HCT116 (cell line): ENCODE measurements at regions not wholly inside any gene's neighbourhood (a gene's known extent, or its start where the extent isn't known, plus 50 kb on each side); places are given as distances from the start of the nearest gene placed in this dataset.

Source experiments
- ATAC-seq: fragments of 200-7000 bp; cut with Tn5 transposase; 2 replicates; pipeline ENCODE4 v1.9.1; 2020; ENCODE audit warnings: mild to moderate bottlenecking, moderate library complexity
- BruUV-seq: library from RNA; stranded (reverse); fragments of 400-500 nt; replicated peaks from 2 replicates; lab custom pipeline; 2021; lab: Mats Ljungman, UMichigan
- CTCF ChIA-PET: fragments of 300-600 bp; sonication (Branson Sonifier 250); formaldehyde crosslinking; loops from one replicate; lab custom pipeline; 2021; ENCODE audit warnings: antibody characterized with exemption; lab: Charles Lee
- POLR2A ChIA-PET: fragments of 300-600, 350-600 bp; sonication (Branson Sonifier 250); formaldehyde crosslinking; loops from one replicate; lab custom pipeline; 2021; ENCODE audit warnings: antibody characterized with exemption; lab: Charles Lee
- RAD21 ChIA-PET, 2 experiments: fragments of 300-600 bp; sonication (Branson Sonifier 250); formaldehyde crosslinking; loops; one replicate each; lab custom pipeline; 2023; ENCODE audit warnings: low total read pairs in 2 of 2; ENCODE audit not compliant: uncharacterized antibody in 2 of 2, unreplicated experiment in 2 of 2, low non-redundant PET in 1 of 2; lab: Charles Lee
- DNase-seq: peaks from one replicate; pipeline ENCODE4 v3.0.0-alpha.2; 2010; ENCODE audit warnings: low read depth, low spot score
- H2AFZ ChIP-seq: fragments of 200-600 bp; shearing (Covaris generic), sonication (generic); 2 replicates; pipeline ENCODE4 v1.6.1; 2017; ENCODE audit warnings: low read depth, mixed run types, mixed read lengths, antibody characterized with exemption, low read length; ENCODE audit not compliant: poor library complexity, severe bottlenecking
- H3K27ac ChIP-seq: 2 replicates; pipeline ENCODE4 v1.5.1; 2012; ENCODE audit warnings: low read depth, low read length
- H3K27me3 ChIP-seq: fragments of 200-600 bp; sonication (generic); 2 replicates; pipeline ENCODE4 v1.6.1; 2016; ENCODE audit warnings: mixed run types, low read length, mixed read lengths; ENCODE audit not compliant: insufficient read depth
- H3K36me3 ChIP-seq, 2 experiments: fragments of 200-500 bp in 1 of 2; fragments of 200-600 bp in 1 of 2; sonication (Bioruptor generic) in 1 of 2; sonication (generic) in 1 of 2; 2 replicates each; pipeline versions ENCODE4 v1.5.1 to v1.6.1; 2014 to 2016; ENCODE audit warnings: low read length in 2 of 2, inconsistent platforms in 1 of 2, mixed read lengths in 1 of 2, mixed run types in 1 of 2; ENCODE audit not compliant: insufficient read depth in 2 of 2, control insufficient read depth in 1 of 2
- H3K4me1 ChIP-seq, 2 experiments: fragments of 200-600 bp in 1 of 2; sonication (generic) in 1 of 2; 2 replicates each; pipeline versions ENCODE4 v1.5.1 to v1.6.1; 2012 to 2017; ENCODE audit warnings: low read length in 2 of 2, inconsistent platforms in 1 of 2, mild to moderate bottlenecking in 1 of 2, mixed read lengths in 1 of 2, mixed run types in 1 of 2, moderate library complexity in 1 of 2; ENCODE audit not compliant: insufficient read depth in 2 of 2, control insufficient read depth in 1 of 2
- H3K4me2 ChIP-seq: fragments of 200-600 bp; sonication (generic); 2 replicates; pipeline ENCODE4 v1.6.1; 2017; ENCODE audit warnings: mixed run types, low read length, mixed read lengths
- H3K4me3 ChIP-seq, 2 experiments: fragments of 200-600 bp in 1 of 2; sonication (generic) in 1 of 2; replicated peaks in 1 of 2; 2 replicates each; pipeline ENCODE4 v1.5.1; 2011 to 2016; ENCODE audit warnings: low read length in 2 of 2, control low read depth in 1 of 2, low read depth in 1 of 2, mild to moderate bottlenecking in 1 of 2, mixed read lengths in 1 of 2, mixed run types in 1 of 2
- H3K79me2 ChIP-seq: fragments of 200-600 bp; sonication (generic); 2 replicates; pipeline ENCODE4 v1.6.1; 2017; ENCODE audit warnings: mild to moderate bottlenecking, mixed run types, low read length, moderate library complexity, mixed read lengths; ENCODE audit not compliant: insufficient read depth
- H3K9ac ChIP-seq: fragments of 200-600 bp; sonication (generic); 2 replicates; pipeline ENCODE4 v1.6.1; 2016; ENCODE audit warnings: low read length, mixed read lengths
- H3K9me2 ChIP-seq: fragments of 200-600 bp; sonication (generic), shearing (Covaris generic); 2 replicates; pipeline ENCODE4 v1.6.1; 2017; ENCODE audit warnings: mixed run types, mild to moderate bottlenecking, moderate library complexity; ENCODE audit not compliant: insufficient read depth
- H3K9me3 ChIP-seq, 2 experiments: fragments of 200-500 bp in 1 of 2; fragments of 200-600 bp in 1 of 2; sonication (Bioruptor generic) in 1 of 2; sonication (generic) in 1 of 2; 2 replicates each; pipeline ENCODE4 v1.6.1; 2014 to 2017; ENCODE audit warnings: low read length in 2 of 2, mixed read lengths in 2 of 2, inconsistent platforms in 1 of 2, low read depth in 1 of 2, mild to moderate bottlenecking in 1 of 2, mixed run types in 1 of 2, moderate library complexity in 1 of 2; ENCODE audit not compliant: control insufficient read depth in 1 of 2, insufficient read depth in 1 of 2
- H4K20me1 ChIP-seq: fragments of 200-600 bp; sonication (generic), shearing (Covaris generic); 2 replicates; pipeline ENCODE4 v1.6.1; 2017; ENCODE audit warnings: mixed run types, mild to moderate bottlenecking, moderate library complexity; ENCODE audit not compliant: insufficient read depth
- EZH2phosphoT487 ChIP-seq: fragments of 200-600 bp; IDR thresholded peaks from 2 replicates; pipeline ENCODE4 v1.6.1; 2018; ENCODE audit warnings: antibody characterized with exemption, borderline replicate concordance
- FOSL1 ChIP-seq: IDR thresholded peaks from 2 replicates; pipeline ENCODE4 v1.6.1; 2012; ENCODE audit warnings: low read depth
- POLR2A ChIP-seq: IDR thresholded peaks from 2 replicates; pipeline ENCODE4 v1.7.0; 2011; ENCODE audit warnings: borderline replicate concordance; ENCODE audit not compliant: insufficient read depth, insufficient read length; ENCODE audit errors: extremely low read depth
- RAD21 ChIP-seq: IDR thresholded peaks from 2 replicates; pipeline ENCODE4 v1.6.1; 2012; ENCODE audit warnings: low read depth, mild to moderate bottlenecking
- SIN3A ChIP-seq: IDR thresholded peaks from 2 replicates; pipeline ENCODE4 v1.6.1; 2012; ENCODE audit warnings: low read depth
- YY1 ChIP-seq: IDR thresholded peaks from 2 replicates; pipeline ENCODE4 v1.6.1; 2011; ENCODE audit warnings: low read length, low read depth, moderate library complexity, mild to moderate bottlenecking; ENCODE audit not compliant: insufficient replicate concordance; ENCODE audit errors: extremely low read depth
- ZFX ChIP-seq: fragments of 450-650 bp; IDR thresholded peaks from 2 replicates; pipeline ENCODE4 v1.6.1; 2017
- intact Hi-C: fragments of 100-400 bp; cut with micrococcal nuclease; formaldehyde crosslinking; loops from 2 replicates; pipeline ENCODE4 v1.10.0; 2022
- TF ChIP-seq, protein P1 (sequence below): IDR thresholded peaks from 2 replicates; pipeline ENCODE4 v1.6.1; 2012; ENCODE audit warnings: low read depth

DNA sequence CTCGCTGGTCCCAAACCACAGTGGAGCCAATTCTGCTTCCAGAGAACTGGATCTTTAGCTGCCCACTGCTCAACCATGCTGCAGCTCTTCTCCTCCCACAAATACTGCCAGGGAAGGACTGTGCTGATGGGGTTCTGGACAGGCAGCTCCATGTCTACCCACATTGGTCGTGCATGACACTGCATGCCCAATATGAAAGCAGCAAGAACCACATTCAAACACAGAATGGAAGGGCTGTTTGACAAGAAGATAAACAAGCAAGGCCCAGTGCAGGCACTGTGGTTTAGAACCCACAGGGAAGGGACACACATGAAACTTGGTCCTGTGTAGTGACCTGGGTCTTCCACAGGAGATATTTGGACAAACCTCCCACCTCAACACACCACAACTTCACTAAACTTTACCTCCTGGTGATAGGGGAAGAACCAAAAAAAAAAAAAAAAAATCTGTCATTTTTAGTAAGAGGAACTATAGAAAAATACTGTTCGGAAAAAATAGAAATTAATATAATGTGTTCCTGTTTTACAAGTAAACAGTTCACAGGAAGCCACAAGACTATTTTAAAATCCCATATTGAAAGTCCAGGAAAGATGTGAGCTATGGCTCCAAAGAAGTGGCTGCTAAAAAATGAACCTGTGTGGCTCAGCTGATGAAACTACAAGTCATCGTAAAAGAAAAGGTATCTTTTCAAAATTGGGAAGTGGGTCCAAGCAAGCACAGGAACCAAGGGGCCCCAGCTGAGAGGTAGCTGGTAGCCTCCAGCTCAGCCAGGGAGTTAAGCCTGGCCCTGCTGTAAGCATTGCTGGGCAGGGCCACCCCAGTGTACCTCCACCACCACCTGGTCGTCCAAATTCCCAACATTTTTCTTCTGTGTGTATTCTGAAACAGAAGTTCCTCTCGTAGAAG lies 77.7 kb upstream of the ACAN start (continued):
- TF ChIP-seq YY1, result no peak
- TF ChIP-seq SIN3A, result no peak
- TF ChIP-seq ZFX, result no peak
- no peak for TF ChIP-seq RAD21
- TF ChIP-seq EZH2phosphoT487, result no peak
- no peak for TF ChIP-seq POLR2A
- no peak for TF ChIP-seq FOSL1

DNA sequence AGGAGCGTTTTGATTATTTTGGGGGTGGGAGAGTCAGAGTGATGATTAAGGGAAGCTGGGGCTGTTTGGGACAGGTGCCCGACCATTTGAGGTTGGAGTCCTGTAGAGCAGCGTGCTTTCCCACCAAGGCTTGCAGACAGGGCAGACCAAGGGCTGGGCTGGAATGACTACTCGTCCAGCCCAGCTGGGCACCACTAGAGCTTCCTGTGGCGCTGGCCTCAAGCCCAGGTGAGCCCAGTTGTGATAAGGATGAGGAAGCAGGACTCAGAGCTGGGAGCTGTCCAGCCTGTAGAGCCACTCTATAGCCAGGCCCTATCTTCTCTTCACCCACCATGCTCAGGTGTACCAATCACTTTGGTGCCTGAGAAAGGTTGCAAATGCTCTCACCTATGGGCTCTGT lies 75.8 kb upstream of the ACAN start:
- Histone ChIP-seq H3K4me1 (no peaks in the 10 kb centered on the region), H3K27ac (no peak overlapping the region), H3K9me3 (no peaks in the 10 kb centered on the region), H4K20me1 (no peaks in the 10 kb centered on the region), H3K9me2 (no peaks in the 10 kb centered on the region), H3K9ac (no peak overlapping the region), H3K27me3 (peaks cover 32% of the 10 kb centered on the region), H3K4me2 (no peak overlapping the region), H2AFZ (no peak overlapping the region), H3K79me2 (no peaks in the 10 kb centered on the region), H3K4me3 (no peak overlapping the region), H3K36me3 (no peaks in the 10 kb centered on the region)
- POLR2A ChIA-PET, result no interaction called here
- BruUV-seq, result no TSS peak
- RAD21 ChIA-PET, result no interaction called here
- CTCF ChIA-PET, result no interaction called here
- ATAC-seq, result peak; percentile 46; the same call in 1 of the 2 replicates
- TF ChIP-seq, protein P1, sequence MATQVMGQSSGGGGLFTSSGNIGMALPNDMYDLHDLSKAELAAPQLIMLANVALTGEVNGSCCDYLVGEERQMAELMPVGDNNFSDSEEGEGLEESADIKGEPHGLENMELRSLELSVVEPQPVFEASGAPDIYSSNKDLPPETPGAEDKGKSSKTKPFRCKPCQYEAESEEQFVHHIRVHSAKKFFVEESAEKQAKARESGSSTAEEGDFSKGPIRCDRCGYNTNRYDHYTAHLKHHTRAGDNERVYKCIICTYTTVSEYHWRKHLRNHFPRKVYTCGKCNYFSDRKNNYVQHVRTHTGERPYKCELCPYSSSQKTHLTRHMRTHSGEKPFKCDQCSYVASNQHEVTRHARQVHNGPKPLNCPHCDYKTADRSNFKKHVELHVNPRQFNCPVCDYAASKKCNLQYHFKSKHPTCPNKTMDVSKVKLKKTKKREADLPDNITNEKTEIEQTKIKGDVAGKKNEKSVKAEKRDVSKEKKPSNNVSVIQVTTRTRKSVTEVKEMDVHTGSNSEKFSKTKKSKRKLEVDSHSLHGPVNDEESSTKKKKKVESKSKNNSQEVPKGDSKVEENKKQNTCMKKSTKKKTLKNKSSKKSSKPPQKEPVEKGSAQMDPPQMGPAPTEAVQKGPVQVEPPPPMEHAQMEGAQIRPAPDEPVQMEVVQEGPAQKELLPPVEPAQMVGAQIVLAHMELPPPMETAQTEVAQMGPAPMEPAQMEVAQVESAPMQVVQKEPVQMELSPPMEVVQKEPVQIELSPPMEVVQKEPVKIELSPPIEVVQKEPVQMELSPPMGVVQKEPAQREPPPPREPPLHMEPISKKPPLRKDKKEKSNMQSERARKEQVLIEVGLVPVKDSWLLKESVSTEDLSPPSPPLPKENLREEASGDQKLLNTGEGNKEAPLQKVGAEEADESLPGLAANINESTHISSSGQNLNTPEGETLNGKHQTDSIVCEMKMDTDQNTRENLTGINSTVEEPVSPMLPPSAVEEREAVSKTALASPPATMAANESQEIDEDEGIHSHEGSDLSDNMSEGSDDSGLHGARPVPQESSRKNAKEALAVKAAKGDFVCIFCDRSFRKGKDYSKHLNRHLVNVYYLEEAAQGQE, result peak; percentile 39
- TF ChIP-seq ZFX, result no peak
- intact Hi-C loops, result no loop called here
- DNase-seq, result no peak
